ENCODE measurements at regions not wholly inside any gene's neighbourhood (a gene's known extent, or its start where the extent isn't known, plus 50 kb on each side); places are given as distances from the start of the nearest gene placed in this dataset.

DNA sequence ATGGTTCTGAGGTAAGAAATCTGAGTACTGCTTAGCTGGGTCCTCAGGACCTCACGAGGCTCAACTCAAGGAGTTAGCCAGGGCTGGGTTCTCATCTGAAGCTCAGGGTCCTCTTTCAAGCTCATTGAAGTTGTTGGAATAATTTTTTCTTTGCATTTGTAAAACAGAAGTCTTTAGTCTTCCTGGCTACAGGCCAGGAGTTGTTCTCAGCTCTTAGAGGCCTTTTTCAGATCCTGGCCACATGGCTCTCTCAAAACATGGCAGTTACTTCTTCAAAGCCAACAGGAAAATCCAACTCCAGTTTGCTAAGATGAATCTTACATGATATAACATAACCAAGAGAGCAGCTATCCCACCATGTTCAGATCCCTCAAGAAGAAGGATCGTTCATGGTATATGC lies 92.3 kb upstream of the CHODL start:
- Histone ChIP-seq H2BK5ac (ENCODE audit: low read depth, low read length) (no peak overlapping the region), H2BK12ac (ENCODE audit: low read depth, low read length) (no peak overlapping the region), H3K23ac (ENCODE audit: insufficient read length) (no peak overlapping the region), H3K9ac (replicated peaks in 1 of 4; ENCODE audit: extremely low read depth in 1 of 4, low read depth in 3 of 4, low read length in 3 of 4) (no peak overlapping the region), H3K9me3 (ENCODE audit: insufficient read depth in 2 of 2, low read depth in 1 of 2, low read length in 1 of 2) (no peaks in the 10 kb centered on the region; a peak in 1 of 4 replicates), H3K27ac (ENCODE audit: low read depth, low read length) (no peak overlapping the region), H4K8ac (ENCODE audit: extremely low read depth, insufficient read depth, low read length) (no peak overlapping the region), H3K79me2 (ENCODE audit: control insufficient read depth in 1 of 2, insufficient read depth in 2 of 2, low read length in 2 of 2) (no peaks in the 10 kb centered on the region), H2BK20ac (ENCODE audit: low read length) (no peak overlapping the region), H2BK15ac (ENCODE audit: low read length) (no peak overlapping the region), H4K20me1 (replicated peaks in 1 of 2; ENCODE audit: control insufficient read depth in 1 of 2, insufficient read depth in 2 of 2, low read length in 2 of 2) (no peaks in the 10 kb centered on the region), H3K56ac (replicated peaks; ENCODE audit: insufficient read length, low read depth, low read length) (no peak overlapping the region), H3K79me1 (ENCODE audit: low read depth, low read length) (no peaks in the 10 kb centered on the region), H2AFZ (ENCODE audit: low read length) (no peak overlapping the region), H3K4ac (replicated peaks; ENCODE audit: insufficient read length, low read depth, low read length) (no peak overlapping the region), H3K27me3 (replicated peaks in 1 of 4; ENCODE audit: control insufficient read depth in 3 of 4, extremely low read depth in 1 of 4, insufficient read depth in 3 of 4, low read length in 3 of 4) (no peaks in the 10 kb centered on the region), H3K36me3 (ENCODE audit: control insufficient read depth in 2 of 4, insufficient read depth in 4 of 4, low read length in 3 of 4) (no peaks in the 10 kb centered on the region), H2AK5ac (ENCODE audit: low read depth, low read length) (no peak overlapping the region), H4K5ac (ENCODE audit: insufficient read length, low read depth, low read length) (no peak overlapping the region), H2BK120ac (replicated peaks; ENCODE audit: low read depth, low read length) (no peak overlapping the region), H3K14ac (ENCODE audit: insufficient read length) (no peak overlapping the region), H3K23me2 (ENCODE audit: low read depth, low read length) (no peaks in the 10 kb centered on the region; the same call in 1 of the 2 replicates), H4K91ac (replicated peaks; ENCODE audit: insufficient read length, low read length) (no peak overlapping the region), H3K4me2 (ENCODE audit: insufficient read depth in 1 of 2, low read depth in 2 of 2, low read length in 2 of 2) (no peak overlapping the region), H3K18ac (ENCODE audit: extremely low read depth, low read length) (no peak overlapping the region), H3K4me3 (ENCODE audit: extremely low read depth in 1 of 4, insufficient read depth in 2 of 4, low read depth in 3 of 4, low read length in 4 of 4) (no peak overlapping the region), H3K4me1 (replicated peaks in 1 of 4; ENCODE audit: control insufficient read depth in 3 of 4, insufficient read depth in 4 of 4, low read length in 3 of 4) (peaks cover 0 to 3% (median under 1%) of the 10 kb centered on the region in 4 experiments; a peak in 2 of 7 replicates)
- DNase-seq (ENCODE audit: low read depth in 1 of 2, low spot score in 2 of 2), result no peak
- ChIA-PET POLR2A (ENCODE audit: partially characterized antibody) (interaction anchor here (0.6 kb wide), 1 partner anchor 637 kb away, joined by 3 read pairs; no protein-coding TSS in a partner anchor), CTCF (ENCODE audit: partially characterized antibody) (no interaction called here)
- TF ChIP-seq CBX8 (IDR thresholded peaks at IDR 0.05; ENCODE audit: borderline replicate concordance, low read depth, low read length) (no peak), RXRA (IDR thresholded peaks at IDR 0.05; ENCODE audit: insufficient read depth, low read depth, low read length) (no peak), POLR2A (IDR thresholded peaks at IDR 0.05; ENCODE audit: control extremely low read depth in 1 of 2, low read depth in 2 of 2, low read length in 2 of 2) (no peak)
- 97% methylated on average over 2 of the region's 2 CpGs; no CpG with 5 or more reads in 1 of the 2 experiments for WGBS, 2 experiments (ENCODE audit: extremely low coverage in 1 of 2, insufficient coverage in 1 of 2, insufficient read length in 1 of 2, insufficient replicate concordance in 2 of 2, low coverage in 1 of 2, low lambda C conversion rate in 2 of 2, missing lambda C conversion rate in 1 of 2)
- no peak for FAIRE-seq
